IgD-negative memory B cell (primary cell): ENCODE measurements at regions not wholly inside any gene's neighbourhood (a gene's known extent, or its start where the extent isn't known, plus 50 kb on each side); places are given as distances from the start of the nearest gene placed in this dataset.
A peak's percentile ranks its signal among the peaks of the same experiment; 100 is the strongest.
"Not testable (repeated sequence)": the region's sequence is repeated elsewhere in the genome, so short reads cannot be mapped to it uniquely, and the experiment has no call there.

Source experiments
- H3K27ac Mint-ChIP-seq, 3 donors: one replicate each; pipeline ENCODE4 v1.8.0; 2020 to 2022; ENCODE audit warnings: mild to moderate bottlenecking in 3 of 3, mixed read lengths in 3 of 3, moderate library complexity in 1 of 3
- H3K27me3 Mint-ChIP-seq: one replicate; pipeline ENCODE4 v1.8.0; 2021; ENCODE audit warnings: mixed read lengths
- H3K36me3 Mint-ChIP-seq: one replicate; pipeline ENCODE4 v1.8.0; 2020; ENCODE audit warnings: mild to moderate bottlenecking, mixed read lengths
- H3K4me1 Mint-ChIP-seq, 3 donors: one replicate each; pipeline ENCODE4 v1.8.0; 2020 to 2022; ENCODE audit warnings: mixed read lengths in 3 of 3, mild to moderate bottlenecking in 1 of 3
- H3K4me3 Mint-ChIP-seq, 4 donors: one replicate each; pipeline ENCODE4 v1.8.0; 2020 to 2022; ENCODE audit warnings: mild to moderate bottlenecking in 4 of 4, mixed read lengths in 4 of 4, moderate library complexity in 3 of 4
- H3K9me3 Mint-ChIP-seq, 3 donors: one replicate each; pipeline ENCODE4 v1.8.0; 2020 to 2021; ENCODE audit warnings: mixed read lengths in 3 of 3, mild to moderate bottlenecking in 1 of 3

DNA sequence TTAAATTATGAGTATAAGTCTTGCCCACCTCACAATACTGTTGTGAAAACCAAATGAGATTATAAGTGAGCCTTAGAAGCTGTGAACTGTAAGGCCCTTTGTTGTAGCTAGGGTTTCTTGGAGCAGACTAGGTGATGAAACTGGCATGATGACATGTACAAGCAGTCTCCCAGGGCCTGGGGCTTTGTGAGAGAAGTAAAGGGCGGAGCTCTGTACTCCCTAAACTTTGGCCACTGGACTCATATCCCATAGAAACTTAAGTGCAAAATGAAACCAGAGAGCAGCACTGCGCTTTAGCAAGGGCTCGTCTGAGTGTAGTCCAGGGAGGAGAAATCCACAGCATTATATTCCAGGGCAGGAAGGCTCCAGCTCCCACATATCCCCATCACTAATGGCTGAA is 385.6 kb upstream of the FGF16 start:
- Mint-ChIP-seq H3K9me3 (no peaks in the 10 kb centered on the region), H3K4me1 (no peaks in the 10 kb centered on the region), H3K27me3 (peaks cover 2% of the 10 kb centered on the region), H3K36me3 (no peaks in the 10 kb centered on the region), H3K4me3 (no peak overlapping the region), H3K27ac (no peak overlapping the region)

DNA sequence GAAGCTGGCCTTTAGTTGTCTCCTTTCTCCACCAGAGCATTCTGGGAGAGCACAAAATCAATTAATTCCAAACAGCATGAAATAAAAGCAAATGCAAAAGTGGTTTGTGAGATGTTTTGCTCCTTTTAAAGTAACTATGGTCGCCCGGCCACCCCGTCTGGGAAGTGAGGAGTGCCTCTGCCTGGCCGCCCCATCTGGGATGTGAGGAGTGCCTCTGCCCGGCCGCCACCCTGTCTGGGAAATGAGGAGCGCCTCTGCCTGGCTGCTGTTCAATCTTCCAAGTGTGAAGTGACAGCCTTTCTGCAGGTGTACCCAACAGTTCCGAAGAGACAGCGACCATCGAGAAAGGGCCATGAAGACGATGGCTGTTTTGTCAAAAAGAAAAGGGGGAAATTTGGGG is 381.3 kb upstream of the FGF16 start:
- peaks cover 0 to 13% (median 4%) of the 10 kb centered on the region in 3 donors for H3K4me1 Mint-ChIP-seq
- peaks cover 3% of the 10 kb centered on the region for H3K27me3 Mint-ChIP-seq
- no peak overlapping the region for H3K27ac Mint-ChIP-seq
- H3K4me3 Mint-ChIP-seq: no peak overlapping the region
- no peaks in the 10 kb centered on the region for H3K36me3 Mint-ChIP-seq
- no peaks in the 10 kb centered on the region for H3K9me3 Mint-ChIP-seq

DNA sequence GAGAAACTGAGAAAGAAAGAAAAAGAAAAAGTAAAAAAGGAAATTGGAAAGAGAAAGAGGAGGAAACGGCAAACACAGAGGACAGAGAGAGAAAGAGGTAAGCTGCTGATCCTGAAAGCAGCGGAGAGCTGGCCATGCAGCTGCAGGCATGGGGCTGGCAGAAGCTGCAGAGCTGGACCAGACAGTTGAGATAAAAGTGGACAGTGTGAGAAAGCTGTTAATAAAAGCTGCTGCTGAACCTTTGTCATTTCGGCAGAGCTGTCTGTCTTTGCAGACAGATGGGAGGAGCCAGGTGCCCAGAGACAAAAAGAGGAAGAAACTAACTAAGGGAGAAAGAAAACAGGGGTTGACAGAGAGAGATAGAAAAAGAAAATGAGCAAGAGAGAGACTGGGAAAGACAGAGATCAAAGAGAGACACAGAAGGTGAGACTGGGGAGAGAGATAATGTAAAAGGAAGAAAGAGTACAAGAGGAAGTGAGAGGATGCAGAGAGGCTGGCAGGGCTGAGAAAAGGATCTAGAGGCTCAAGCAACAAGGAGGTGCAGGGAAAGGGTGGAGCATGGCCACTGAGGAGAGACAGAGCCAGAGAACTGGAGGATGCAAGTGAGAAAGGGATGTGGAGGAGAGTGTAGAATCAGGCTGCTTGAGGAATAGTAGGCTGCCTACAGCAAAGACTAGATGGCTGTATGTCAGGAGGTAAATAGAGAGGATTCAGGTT is 376.8 kb upstream of the FGF16 start:
- H3K4me1 Mint-ChIP-seq: peaks cover 0 to 13% (median 5%) of the 10 kb centered on the region in 3 donors
- peak overlapping the region; percentile 8 to 82 (median 71) for H3K4me3 Mint-ChIP-seq
- H3K27me3 Mint-ChIP-seq: peaks cover 1% of the 10 kb centered on the region
- no peaks in the 10 kb centered on the region for H3K9me3 Mint-ChIP-seq
- peaks cover 2% of the 10 kb centered on the region for H3K36me3 Mint-ChIP-seq
- H3K27ac Mint-ChIP-seq: peak overlapping the region in 2 of 3 donors; percentile 7 to 65

DNA sequence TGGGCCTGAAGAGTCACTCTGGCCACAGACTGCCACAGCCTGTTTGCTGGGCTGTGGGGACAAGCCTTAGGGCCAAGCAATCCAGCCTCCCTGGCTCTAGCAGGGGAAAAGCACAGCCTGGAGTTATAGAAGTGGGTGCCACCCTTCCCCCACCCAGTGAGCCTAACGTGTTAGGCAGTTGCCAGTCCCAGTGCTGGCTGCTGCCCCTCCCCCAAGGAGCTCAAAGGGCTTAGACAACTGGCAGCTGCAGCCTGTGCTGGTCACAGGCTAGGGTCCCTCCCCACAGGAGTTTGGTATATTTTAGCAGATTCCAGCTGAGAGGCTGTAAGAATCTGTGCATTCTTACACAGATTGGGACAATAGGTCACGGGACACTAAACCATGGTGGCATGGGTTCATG is 370.3 kb upstream of the FGF16 start:
- Mint-ChIP-seq H3K4me3 (no peak overlapping the region), H3K4me1 (peaks cover 0 to 2% (median 0%) of the 10 kb centered on the region in 3 donors), H3K27me3 (peaks cover 2% of the 10 kb centered on the region), H3K27ac (no peak overlapping the region), H3K36me3 (peaks cover 2% of the 10 kb centered on the region), H3K9me3 (peaks cover 1 to 18% (median 12%) of the 10 kb centered on the region in 3 donors)

DNA sequence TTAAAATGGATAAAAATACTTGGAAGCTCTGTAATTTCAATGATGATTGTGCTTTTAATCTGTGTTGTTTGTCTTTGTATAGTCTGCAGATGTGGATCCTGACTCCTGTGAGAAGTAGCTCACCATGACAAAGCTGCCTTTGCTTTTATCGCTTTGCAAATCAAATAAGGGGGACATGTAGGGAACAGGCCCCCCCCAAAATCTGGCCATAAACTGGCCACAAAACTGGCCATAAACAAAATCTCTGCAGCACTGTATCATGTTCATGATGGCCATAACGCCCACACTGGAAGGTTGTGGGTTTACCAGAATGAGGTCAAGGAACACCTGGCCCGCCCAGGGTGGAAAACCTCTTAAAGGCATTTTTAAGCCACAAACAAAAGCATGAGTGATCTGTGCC is 366.0 kb upstream of the FGF16 start:
- not testable (repeated sequence) for H3K36me3 Mint-ChIP-seq, H3K4me3 Mint-ChIP-seq, H3K4me1 Mint-ChIP-seq, H3K27ac Mint-ChIP-seq, H3K27me3 Mint-ChIP-seq
- H3K9me3 Mint-ChIP-seq: peaks cover 1 to 20% (median 12%) of the 10 kb centered on the region in 3 donors

DNA sequence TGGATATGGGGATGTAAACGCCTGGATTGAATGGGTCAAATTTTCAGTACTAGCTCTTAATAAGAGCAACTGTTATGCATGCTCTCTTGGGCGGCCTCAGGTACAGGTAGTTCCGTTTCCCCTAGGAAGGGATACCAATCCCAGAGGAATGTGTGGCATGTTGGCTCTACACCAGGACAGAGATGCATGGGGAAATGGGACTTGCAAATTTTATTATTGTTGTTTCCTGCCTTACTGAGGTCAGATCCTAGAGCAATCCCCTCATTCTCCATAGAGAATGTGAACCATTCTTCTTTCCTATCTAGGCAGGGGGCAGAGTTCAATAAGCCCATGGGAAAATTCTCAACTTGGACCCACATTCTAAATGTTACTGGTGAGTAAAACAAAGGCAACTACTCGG is 361.8 kb upstream of the FGF16 start:
- no peaks in the 10 kb centered on the region for H3K27me3 Mint-ChIP-seq
- H3K27ac Mint-ChIP-seq: no peak overlapping the region
- H3K4me3 Mint-ChIP-seq: no peak overlapping the region
- H3K36me3 Mint-ChIP-seq: no peaks in the 10 kb centered on the region
- peaks cover 1 to 16% (median 2%) of the 10 kb centered on the region in 3 donors for H3K9me3 Mint-ChIP-seq
- H3K4me1 Mint-ChIP-seq: no peaks in the 10 kb centered on the region

DNA sequence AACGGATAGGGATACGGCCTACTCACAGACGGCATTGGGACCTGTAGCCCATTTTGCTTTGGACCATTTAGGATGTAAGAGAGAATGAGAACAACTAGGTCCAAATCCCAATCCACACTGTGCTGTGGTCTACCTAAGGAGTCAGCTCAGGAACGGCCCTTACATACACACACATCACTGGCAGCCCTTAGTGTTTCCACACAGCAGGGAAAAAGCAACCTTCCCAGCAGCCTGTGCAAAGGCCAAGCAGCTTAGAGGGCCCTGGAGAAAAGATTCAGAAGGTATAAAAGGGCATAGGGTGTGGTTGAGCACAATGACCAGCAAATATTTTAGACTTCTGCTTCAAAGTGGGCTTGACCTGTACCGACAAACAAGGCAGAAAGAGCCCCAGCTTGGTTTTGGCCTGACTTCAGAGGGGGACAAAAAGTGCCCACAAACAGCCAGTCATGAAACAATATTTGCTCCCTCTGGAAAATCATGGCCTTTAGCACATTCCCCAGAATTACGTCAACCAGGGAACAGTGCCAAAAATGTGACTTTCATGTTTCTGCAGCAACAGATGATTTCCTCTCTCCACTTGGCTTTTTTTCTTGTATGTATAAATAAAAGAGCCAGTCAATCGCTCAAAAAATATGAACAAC is 359.5 kb upstream of the FGF16 start:
- Mint-ChIP-seq H3K9me3 (no peaks in the 10 kb centered on the region), H3K27me3 (no peaks in the 10 kb centered on the region), H3K27ac (no peak overlapping the region), H3K4me3 (no peak overlapping the region), H3K36me3 (no peaks in the 10 kb centered on the region), H3K4me1 (no peaks in the 10 kb centered on the region)

DNA sequence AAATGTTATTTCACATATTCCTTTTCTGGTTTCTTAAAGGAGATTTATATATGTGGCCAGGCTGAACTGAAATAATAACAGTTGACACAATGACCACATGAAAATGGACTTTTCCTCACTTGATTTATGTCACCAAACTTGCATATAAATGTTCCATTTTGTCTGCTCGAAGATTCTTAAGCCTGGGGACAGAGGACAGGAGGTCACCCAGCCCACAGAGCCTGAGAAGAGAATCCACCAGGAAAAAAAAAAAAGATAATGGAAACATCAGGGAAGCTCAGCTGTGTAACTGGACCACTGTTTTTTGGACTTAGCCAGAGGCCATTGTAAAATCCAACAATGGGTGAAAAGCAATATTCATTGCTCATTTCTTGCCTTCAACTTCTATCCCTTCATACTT is 359.0 kb upstream of the FGF16 start:
- Mint-ChIP-seq H3K36me3 (no peaks in the 10 kb centered on the region), H3K27me3 (no peaks in the 10 kb centered on the region), H3K9me3 (no peaks in the 10 kb centered on the region), H3K4me3 (no peak overlapping the region), H3K4me1 (no peaks in the 10 kb centered on the region), H3K27ac (no peak overlapping the region)

DNA sequence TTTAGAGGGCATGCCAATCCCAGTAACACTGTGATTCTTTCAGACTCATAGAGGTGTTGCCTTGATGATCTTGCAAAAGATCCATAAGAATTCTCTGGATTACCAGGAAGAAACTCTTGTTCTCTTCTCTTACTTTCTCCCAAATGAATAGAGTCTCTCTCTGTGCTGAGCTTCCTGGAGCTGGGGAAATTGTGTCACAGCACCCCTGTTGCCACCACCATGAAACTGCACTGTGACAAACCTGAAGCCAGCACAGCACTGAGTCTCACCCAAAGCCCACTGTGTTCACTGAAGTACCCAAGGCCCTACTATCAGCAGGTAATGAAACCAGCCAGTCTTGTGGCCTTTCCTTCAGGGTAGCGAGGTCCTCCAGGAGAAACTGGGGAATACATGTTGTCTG is 332.7 kb upstream of the FGF16 start:
- peaks cover 2% of the 10 kb centered on the region for H3K36me3 Mint-ChIP-seq
- no peak overlapping the region for H3K27ac Mint-ChIP-seq
- no peaks in the 10 kb centered on the region for H3K4me1 Mint-ChIP-seq
- no peaks in the 10 kb centered on the region for H3K27me3 Mint-ChIP-seq
- peaks cover 0 to 2% (median 0%) of the 10 kb centered on the region in 3 donors for H3K9me3 Mint-ChIP-seq
- no peak overlapping the region for H3K4me3 Mint-ChIP-seq

DNA sequence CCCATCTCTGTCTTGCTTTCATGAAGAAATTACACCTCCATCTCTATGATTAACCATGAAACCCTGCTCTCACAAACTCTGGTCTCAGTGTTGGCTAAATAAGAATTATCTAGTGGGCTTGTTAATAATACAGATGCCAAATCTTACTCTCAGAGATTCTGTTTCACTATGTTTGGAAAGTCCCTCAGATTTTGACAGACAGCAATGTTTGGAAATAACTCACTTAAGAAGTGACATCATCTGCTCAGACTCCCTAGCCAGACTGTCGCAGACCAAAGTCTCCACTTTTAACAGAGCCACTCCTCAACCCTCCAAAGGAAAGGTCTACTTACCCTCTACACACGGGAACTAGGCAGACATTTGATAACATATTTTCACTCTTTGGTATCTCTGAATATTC is 328.5 kb upstream of the FGF16 start:
- Mint-ChIP-seq H3K27me3 (no peaks in the 10 kb centered on the region), H3K4me1 (no peaks in the 10 kb centered on the region), H3K27ac (no peak overlapping the region), H3K4me3 (no peak overlapping the region), H3K36me3 (no peaks in the 10 kb centered on the region), H3K9me3 (peaks cover 0 to 6% (median 0%) of the 10 kb centered on the region in 3 donors)

DNA sequence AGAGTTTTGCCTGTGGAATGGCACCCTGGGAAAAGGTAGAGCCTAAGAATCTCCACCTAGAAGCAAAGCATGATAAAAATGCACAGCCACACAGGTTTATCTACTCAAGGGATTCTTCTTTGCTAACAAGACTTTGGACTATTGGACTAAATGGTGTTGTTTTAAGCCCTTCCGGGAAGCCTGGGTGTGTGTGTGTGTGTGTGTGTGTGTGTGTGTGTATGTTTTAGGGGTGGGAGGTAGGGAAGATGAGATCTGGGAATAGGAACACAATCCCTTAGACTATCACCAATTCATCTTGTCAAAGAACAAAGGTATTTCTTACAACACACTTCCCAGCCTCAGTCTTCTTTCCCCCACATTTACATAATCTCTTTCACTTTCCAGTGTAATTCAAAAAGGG is 327.5 kb upstream of the FGF16 start:
- H3K4me3 Mint-ChIP-seq: no peak overlapping the region
- peaks cover 0 to 6% (median 0%) of the 10 kb centered on the region in 3 donors for H3K9me3 Mint-ChIP-seq
- H3K27ac Mint-ChIP-seq: no peak overlapping the region
- no peaks in the 10 kb centered on the region for H3K27me3 Mint-ChIP-seq
- no peaks in the 10 kb centered on the region for H3K4me1 Mint-ChIP-seq
- no peaks in the 10 kb centered on the region for H3K36me3 Mint-ChIP-seq

DNA sequence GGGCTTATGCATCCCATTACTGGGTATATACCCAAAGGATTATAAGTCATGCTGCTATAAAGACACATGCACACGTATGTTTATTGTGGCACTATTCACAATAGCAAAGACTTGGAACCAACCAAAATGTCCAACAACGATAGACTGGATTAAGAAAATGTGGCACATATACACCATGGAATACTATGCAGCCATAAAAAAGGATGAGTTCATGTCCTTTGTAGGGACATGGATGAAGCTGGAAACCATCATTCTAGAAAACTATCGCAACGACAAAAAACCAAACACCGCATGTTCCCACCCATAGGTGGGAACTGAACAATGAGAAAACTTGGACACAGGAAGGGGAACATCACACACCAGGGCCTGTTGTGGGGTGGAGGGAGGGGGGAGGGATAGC is 323.3 kb upstream of the FGF16 start:
- not testable (repeated sequence) for H3K9me3 Mint-ChIP-seq, H3K27ac Mint-ChIP-seq, H3K4me1 Mint-ChIP-seq, H3K36me3 Mint-ChIP-seq, H3K4me3 Mint-ChIP-seq, H3K27me3 Mint-ChIP-seq

DNA sequence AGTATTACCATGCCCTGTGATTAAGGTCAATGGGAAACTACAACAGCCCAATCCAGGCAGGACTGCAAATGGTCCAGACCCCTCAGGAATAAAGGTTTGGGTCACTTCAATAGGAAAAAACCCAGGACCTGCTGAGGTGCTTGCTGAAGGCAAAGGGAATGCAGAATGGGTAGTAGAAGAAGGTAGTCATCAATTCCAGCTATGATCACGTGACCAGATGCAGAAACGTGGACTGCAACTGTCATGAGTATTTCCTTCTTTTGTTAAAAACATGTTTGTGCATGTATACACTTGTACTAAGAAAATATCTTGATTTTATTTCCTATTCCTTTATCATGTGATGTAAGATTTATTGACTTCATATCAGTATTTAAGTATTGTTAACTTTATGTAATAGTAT is 319.6 kb upstream of the FGF16 start:
- H3K9me3 Mint-ChIP-seq, H3K4me1 Mint-ChIP-seq, H3K27ac Mint-ChIP-seq, H3K36me3 Mint-ChIP-seq, H3K4me3 Mint-ChIP-seq, H3K27me3 Mint-ChIP-seq: not testable (repeated sequence)

DNA sequence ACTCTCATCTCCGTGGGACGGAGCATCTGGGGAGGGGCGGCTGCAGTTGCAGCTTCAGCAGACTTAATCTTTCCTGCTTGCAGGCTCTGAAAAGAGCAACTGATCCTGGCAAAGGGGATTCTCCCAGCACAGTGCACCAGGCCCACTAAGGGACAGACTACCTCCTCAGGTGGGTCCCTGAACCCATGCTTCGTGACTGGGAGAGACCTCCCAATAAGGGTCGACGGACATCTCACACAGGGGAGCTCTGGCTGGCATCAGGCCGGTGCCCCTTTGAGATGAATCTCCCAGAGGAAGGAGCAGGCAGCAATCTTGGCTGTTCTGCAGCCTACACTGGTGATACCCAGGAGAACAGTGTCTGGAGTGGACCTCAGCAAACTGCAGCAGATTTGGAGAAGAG is 303.3 kb upstream of the FGF16 start:
- no peaks in the 10 kb centered on the region for H3K36me3 Mint-ChIP-seq
- H3K4me3 Mint-ChIP-seq: no peak overlapping the region
- H3K27me3 Mint-ChIP-seq: peaks cover 3% of the 10 kb centered on the region

DNA sequence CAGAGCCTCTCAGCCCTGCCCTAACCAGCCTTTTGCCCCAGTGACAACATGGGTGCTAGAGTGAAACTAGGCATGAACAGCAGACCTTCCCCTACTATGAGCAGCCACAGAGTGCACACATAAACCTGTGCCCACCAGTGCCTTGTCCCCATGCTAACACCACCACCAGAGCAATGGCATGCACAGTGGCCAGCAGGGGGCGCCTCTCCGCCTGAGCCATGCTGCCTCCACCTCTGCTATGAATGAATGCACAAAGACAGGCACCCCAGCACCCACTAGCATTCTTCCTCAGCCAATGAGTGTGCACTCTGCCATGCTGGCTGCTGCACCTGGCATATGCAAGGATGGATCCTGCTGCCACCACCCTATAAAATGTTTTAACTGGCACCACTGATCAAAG is 286.9 kb upstream of the FGF16 start:
- Mint-ChIP-seq H3K27ac (no peak overlapping the region), H3K36me3 (peaks cover 2% of the 10 kb centered on the region), H3K9me3 (peaks cover 7 to 29% (median 8%) of the 10 kb centered on the region in 3 donors), H3K4me1 (no peaks in the 10 kb centered on the region), H3K27me3 (no peaks in the 10 kb centered on the region), H3K4me3 (no peak overlapping the region)

More for the DNA sequence above, 303.3 kb upstream of the FGF16 start:
- Mint-ChIP-seq H3K4me1 (no peaks in the 10 kb centered on the region), H3K9me3 (peaks cover 5 to 11% (median 8%) of the 10 kb centered on the region in 3 donors), H3K27ac (no peak overlapping the region)

DNA sequence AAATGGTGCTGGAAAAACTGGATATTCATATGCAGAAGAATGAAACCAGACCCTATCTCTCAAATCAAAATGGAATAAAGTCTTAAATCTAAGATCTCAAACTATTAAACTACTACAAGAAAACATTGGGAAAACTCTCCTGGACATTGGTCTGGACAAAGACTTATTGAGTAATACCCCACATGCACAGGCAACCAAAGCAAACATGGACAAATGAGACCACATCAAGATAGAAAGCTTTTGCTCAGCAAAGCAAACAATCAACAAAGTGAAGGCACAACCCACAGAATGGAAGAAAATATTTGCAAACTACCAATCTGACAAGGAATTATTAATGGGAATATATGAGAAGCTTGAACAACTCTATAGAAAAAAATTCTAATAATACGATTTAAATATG is 284.4 kb upstream of the FGF16 start:
- no peak overlapping the region for H3K4me3 Mint-ChIP-seq

More for the DNA sequence above, 284.4 kb upstream of the FGF16 start:
- Mint-ChIP-seq H3K9me3 (peaks cover 5 to 23% (median 7%) of the 10 kb centered on the region in 3 donors), H3K36me3 (peaks cover 2% of the 10 kb centered on the region), H3K27ac (no peak overlapping the region), H3K27me3 (no peaks in the 10 kb centered on the region), H3K4me1 (no peaks in the 10 kb centered on the region)
